H1 (cell line): ENCODE measurements at regions not wholly inside any gene's neighbourhood (a gene's known extent, or its start where the extent isn't known, plus 50 kb on each side); places are given as distances from the start of the nearest gene placed in this dataset.

ENCODE experiments used
- ASH2L ChIP-seq: fragments of 200-600, 300-600 bp; sonication (generic); IDR thresholded peaks from one replicate; pipeline ENCODE4 v1.7.1; 2017; ENCODE audit warnings: low read length
- CREB1 ChIP-seq: IDR thresholded peaks from 2 replicates; pipeline ENCODE4 v1.6.1; 2012; ENCODE audit warnings: inconsistent platforms
- GABPA ChIP-seq: IDR thresholded peaks from 2 replicates; pipeline ENCODE4 v1.6.1; 2011; ENCODE audit warnings: mild to moderate bottlenecking, low read length, moderate library complexity, borderline replicate concordance; ENCODE audit not compliant: insufficient read depth
- POLR2A ChIP-seq, 2 experiments: IDR thresholded peaks; 1 replicate in 1 of 2; 2 replicates in 1 of 2; pipeline ENCODE4 v1.6.1; 2011; ENCODE audit warnings: low read depth in 2 of 2, low read length in 2 of 2, mild to moderate bottlenecking in 2 of 2; ENCODE audit errors: control extremely low read depth in 1 of 2
- RFX5 ChIP-seq: IDR thresholded peaks from 2 replicates; pipeline ENCODE4 v1.6.1; 2011; ENCODE audit warnings: low read depth, low read length, improper control_type of control experiment, borderline replicate concordance
- SIRT6 ChIP-seq: IDR thresholded peaks from one replicate; pipeline ENCODE4 v1.7.1; 2012; ENCODE audit warnings: low read length, inconsistent platforms
- YY1 ChIP-seq: IDR thresholded peaks from 2 replicates; pipeline ENCODE4 v1.6.1; 2011; ENCODE audit warnings: low read depth, mild to moderate bottlenecking, low read length
- ZNF274 ChIP-seq: IDR thresholded peaks from 2 replicates; pipeline ENCODE4 v1.7.0; 2012; ENCODE audit warnings: low read length, borderline replicate concordance; ENCODE audit errors: extremely low read depth
- TF ChIP-seq, protein P1 (sequence below), 3 experiments: IDR thresholded peaks; 1 replicate in 2 of 3; 2 replicates in 1 of 3; pipeline versions ENCODE4 v1.5.1 to v1.6.1; 2011; ENCODE audit warnings: low read length in 3 of 3, mild to moderate bottlenecking in 3 of 3, inconsistent platforms in 2 of 3, low read depth in 1 of 3, moderate library complexity in 1 of 3; ENCODE audit not compliant: insufficient read depth in 1 of 3; ENCODE audit errors: control extremely low read depth in 1 of 3

DNA sequence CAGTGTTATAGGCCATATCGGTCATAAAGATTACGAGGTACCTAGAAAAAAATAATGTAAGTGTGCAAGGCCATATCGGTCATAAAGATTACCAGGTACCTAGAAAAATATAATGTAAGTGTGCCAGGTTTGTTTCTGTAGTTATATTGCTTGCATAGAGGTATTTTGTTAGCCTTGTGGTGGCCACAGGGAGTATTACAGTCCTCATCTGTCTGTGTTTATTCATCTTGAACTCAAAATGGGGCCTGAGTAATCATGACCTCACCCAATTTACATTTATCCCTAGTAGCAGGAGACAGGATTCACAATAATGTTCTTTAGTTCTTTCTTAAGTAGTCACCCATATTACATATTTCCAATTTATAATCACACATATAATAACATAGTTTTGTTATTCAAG is 459.7 kb downstream of the MID1IP1 start:
- TF ChIP-seq ASH2L (no peak), GABPA (no peak), ZNF274 (no peak), YY1 (no peak), RFX5 (no peak), CREB1 (no peak), SIRT6 (no peak), POLR2A (IDR thresholded peaks at IDR 0.05; ENCODE audit: control extremely low read depth in 1 of 2, low read depth in 2 of 2, low read length in 2 of 2) (no peak)
- TF ChIP-seq, protein P1, sequence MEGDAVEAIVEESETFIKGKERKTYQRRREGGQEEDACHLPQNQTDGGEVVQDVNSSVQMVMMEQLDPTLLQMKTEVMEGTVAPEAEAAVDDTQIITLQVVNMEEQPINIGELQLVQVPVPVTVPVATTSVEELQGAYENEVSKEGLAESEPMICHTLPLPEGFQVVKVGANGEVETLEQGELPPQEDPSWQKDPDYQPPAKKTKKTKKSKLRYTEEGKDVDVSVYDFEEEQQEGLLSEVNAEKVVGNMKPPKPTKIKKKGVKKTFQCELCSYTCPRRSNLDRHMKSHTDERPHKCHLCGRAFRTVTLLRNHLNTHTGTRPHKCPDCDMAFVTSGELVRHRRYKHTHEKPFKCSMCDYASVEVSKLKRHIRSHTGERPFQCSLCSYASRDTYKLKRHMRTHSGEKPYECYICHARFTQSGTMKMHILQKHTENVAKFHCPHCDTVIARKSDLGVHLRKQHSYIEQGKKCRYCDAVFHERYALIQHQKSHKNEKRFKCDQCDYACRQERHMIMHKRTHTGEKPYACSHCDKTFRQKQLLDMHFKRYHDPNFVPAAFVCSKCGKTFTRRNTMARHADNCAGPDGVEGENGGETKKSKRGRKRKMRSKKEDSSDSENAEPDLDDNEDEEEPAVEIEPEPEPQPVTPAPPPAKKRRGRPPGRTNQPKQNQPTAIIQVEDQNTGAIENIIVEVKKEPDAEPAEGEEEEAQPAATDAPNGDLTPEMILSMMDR (IDR thresholded peaks at IDR 0.05; ENCODE audit: control extremely low read depth in 1 of 3, insufficient read depth in 1 of 3, low read depth in 1 of 3, low read length in 3 of 3) = no peak
